ENCODE measurements at regions not wholly inside any gene's neighbourhood (a gene's known extent, or its start where the extent isn't known, plus 50 kb on each side); places are given as distances from the start of the nearest gene placed in this dataset.
"Not testable (repeated sequence)": the region's sequence is repeated elsewhere in the genome, so short reads cannot be mapped to it uniquely, and the experiment has no call there.

- DNase-seq: peak; percentile 3
These were observed 125.3 kb downstream of the BDH1 start for GRCh38 chr3:197430502-197430901.

- no peak for DNase-seq
These were observed 126.8 kb downstream of the BDH1 start for GRCh38 chr3:197428952-197429351.

- peak; percentile 65 for DNase-seq
These were observed 127.5 kb downstream of the BDH1 start for GRCh38 chr3:197428117-197428801.

- no peak for DNase-seq
These were observed 128.6 kb upstream of the DLG1 start for GRCh38 chr3:197427021-197427420.

GRCh38 chr3:197426121-197426566, 127.7 kb upstream of the DLG1 start:
- DNase-seq: no peak

GRCh38 chr3:197425485-197426120, 127.2 kb upstream of the DLG1 start:
- no peak for DNase-seq

GRCh38 chr3:197424674-197425484, 126.5 kb upstream of the DLG1 start:
- DNase-seq: no peak

GRCh38 chr3:197424266-197424665, 125.9 kb upstream of the DLG1 start:
- no peak for DNase-seq

- no peak for DNase-seq
These were observed 125.0 kb upstream of the DLG1 start for GRCh38 chr3:197423376-197423775.

GRCh38 chr3:197422506-197422905, 124.1 kb upstream of the DLG1 start:
- no peak for DNase-seq

GRCh38 chr3:197421021-197421420, 122.6 kb upstream of the DLG1 start:
- no peak for DNase-seq

GRCh38 chr3:197420566-197420965, 122.2 kb upstream of the DLG1 start:
- DNase-seq: no peak

GRCh38 chr3:197420115-197420514, 121.7 kb upstream of the DLG1 start:
- DNase-seq: no peak

- DNase-seq: no peak
These were observed 121.3 kb upstream of the DLG1 start for GRCh38 chr3:197419696-197420095.

- DNase-seq: no peak
These were observed 119.7 kb upstream of the DLG1 start for GRCh38 chr3:197417911-197418618.

GRCh38 chr3:197417441-197417840, 119.0 kb upstream of the DLG1 start:
- no peak for DNase-seq

- DNase-seq: not testable (repeated sequence)
These were observed 113.5 kb upstream of the DLG1 start for GRCh38 chr3:197411899-197412298.

- DNase-seq: not testable (repeated sequence)
These were observed 111.8 kb upstream of the DLG1 start for GRCh38 chr3:197410170-197410569.

- DNase-seq: no peak
These were observed 110.0 kb upstream of the DLG1 start for GRCh38 chr3:197408177-197408957.

GRCh38 chr3:197407526-197407925, 109.1 kb upstream of the DLG1 start:
- no peak for DNase-seq

- no peak for DNase-seq
These were observed 108.6 kb upstream of the DLG1 start for GRCh38 chr3:197407053-197407452.

GRCh38 chr3:197406266-197406665, 107.9 kb upstream of the DLG1 start:
- peak; percentile 40 for DNase-seq
